DOHH2 (cell line): ENCODE measurements at regions not wholly inside any gene's neighbourhood (a gene's known extent, or its start where the extent isn't known, plus 50 kb on each side); places are given as distances from the start of the nearest gene placed in this dataset.

Experiments used
- H3F3A ChIP-seq: fragments of 200-600 bp; sonication (generic), shearing (Covaris generic); 2 replicates; pipeline ENCODE4 v1.6.0; 2016; ENCODE audit warnings: antibody characterized with exemption, mild to moderate bottlenecking; ENCODE audit not compliant: control insufficient read depth, insufficient read depth
- H3K27ac ChIP-seq: fragments of 200-600 bp; sonication (generic); 2 replicates; pipeline ENCODE4 v1.5.1; 2014; ENCODE audit warnings: low read depth, mild to moderate bottlenecking, low read length, moderate library complexity
- H3K27me3 ChIP-seq: fragments of 200-600 bp; sonication (generic); 2 replicates; pipeline ENCODE4 v1.6.1; 2014; ENCODE audit warnings: mild to moderate bottlenecking, low read length, mixed read lengths; ENCODE audit not compliant: control insufficient read depth
- H3K36me3 ChIP-seq: fragments of 200-600 bp; sonication (generic); 2 replicates; pipeline ENCODE4 v1.6.1; 2014; ENCODE audit warnings: mild to moderate bottlenecking, low read length, moderate library complexity, mixed read lengths; ENCODE audit not compliant: control insufficient read depth
- H3K4me1 ChIP-seq: fragments of 200-600 bp; sonication (generic); 2 replicates; pipeline ENCODE4 v1.6.1; 2014; ENCODE audit warnings: mild to moderate bottlenecking, low read length, mixed read lengths; ENCODE audit not compliant: control insufficient read depth
- H3K4me2 ChIP-seq: fragments of 200-600 bp; sonication (generic); 2 replicates; pipeline ENCODE4 v1.6.0; 2014; ENCODE audit warnings: mild to moderate bottlenecking, low read length, moderate library complexity
- H3K4me3 ChIP-seq: fragments of 200-600 bp; sonication (generic); 2 replicates; pipeline ENCODE4 v1.5.1; 2014; ENCODE audit warnings: mild to moderate bottlenecking, low read length, mixed read lengths
- H3K79me2 ChIP-seq: fragments of 200-600 bp; sonication (generic); 2 replicates; pipeline ENCODE4 v1.6.1; 2014; ENCODE audit warnings: mild to moderate bottlenecking, low read length, mixed read lengths; ENCODE audit not compliant: control insufficient read depth
- H3K9me2 ChIP-seq: fragments of 200-600 bp; sonication (generic); replicated peaks from 2 replicates; pipeline ENCODE4 v1.6.1; 2014; ENCODE audit warnings: mild to moderate bottlenecking, low read length, mixed read lengths; ENCODE audit not compliant: control insufficient read depth
- H3K9me3 ChIP-seq: fragments of 200-600 bp; sonication (generic); 2 replicates; pipeline ENCODE4 v1.6.1; 2014; ENCODE audit warnings: antibody characterized with exemption, low read length, mixed read lengths; ENCODE audit not compliant: control insufficient read depth, insufficient read depth
- H4K20me1 ChIP-seq: fragments of 200-600 bp; sonication (generic); 2 replicates; pipeline ENCODE4 v1.6.0; 2014; ENCODE audit warnings: low read depth, mild to moderate bottlenecking, antibody characterized with exemption, low read length, moderate library complexity; ENCODE audit not compliant: control insufficient read depth, insufficient read depth
- CTCF ChIP-seq: fragments of 200-600 bp; sonication (generic); IDR thresholded peaks from one replicate; pipeline ENCODE4 v1.5.1; 2014; ENCODE audit warnings: antibody characterized with exemption, mild to moderate bottlenecking, low read depth, low read length; ENCODE audit not compliant: poor library complexity, severe bottlenecking
- EZH2phosphoT487 ChIP-seq: fragments of 200-600 bp; sonication (generic); IDR thresholded peaks from 2 replicates; pipeline ENCODE4 v1.6.1; 2017; ENCODE audit warnings: borderline replicate concordance, mild to moderate bottlenecking, antibody characterized with exemption, low read length, moderate library complexity, mixed read lengths

DNA sequence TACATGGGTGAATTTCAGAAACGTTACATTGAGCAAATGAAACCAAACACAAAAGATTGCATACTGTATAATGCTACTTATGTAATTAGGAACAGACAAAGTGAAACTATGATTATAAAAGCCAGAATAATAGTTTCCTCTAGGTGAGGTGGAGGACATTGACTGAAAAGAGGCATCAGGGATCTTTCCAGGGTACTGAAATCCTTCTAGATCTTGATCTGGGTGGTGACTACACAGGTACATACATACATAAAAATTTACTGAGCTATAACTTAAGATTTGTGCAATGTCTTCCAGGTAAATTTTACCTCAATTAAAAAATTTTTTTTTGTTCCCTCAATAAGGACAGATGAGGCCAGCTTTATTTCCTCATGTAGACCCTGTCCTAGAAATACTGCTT lies 665.6 kb upstream of the UBE2E2 start:
- Histone ChIP-seq H3K4me1 (no peaks in the 10 kb centered on the region), H3K79me2 (no peaks in the 10 kb centered on the region), H3K36me3 (no peaks in the 10 kb centered on the region), H3K9me3 (no peaks in the 10 kb centered on the region), H3K4me3 (no peak overlapping the region), H3K4me2 (no peak overlapping the region), H4K20me1 (no peaks in the 10 kb centered on the region), H3F3A (no peaks in the 10 kb centered on the region), H3K27me3 (no peaks in the 10 kb centered on the region), H3K27ac (no peak overlapping the region), H3K9me2 (no peaks in the 10 kb centered on the region)
- no peak for TF ChIP-seq CTCF
- TF ChIP-seq EZH2phosphoT487 = no peak

GRCh38 chr3:22542311-22542710 lies 660.8 kb upstream of the UBE2E2 start:
- no peaks in the 10 kb centered on the region for H3K4me1 ChIP-seq
- TF ChIP-seq CTCF (no peak), EZH2phosphoT487 (no peak)
- no peaks in the 10 kb centered on the region for H3K36me3 ChIP-seq
- no peaks in the 10 kb centered on the region for H3K9me3 ChIP-seq
- no peaks in the 10 kb centered on the region for H4K20me1 ChIP-seq
- H3K4me3 ChIP-seq = no peak overlapping the region
- no peaks in the 10 kb centered on the region for H3K27me3 ChIP-seq
- H3F3A ChIP-seq = no peaks in the 10 kb centered on the region
- H3K27ac ChIP-seq = no peak overlapping the region
- no peaks in the 10 kb centered on the region for H3K9me2 ChIP-seq
- H3K79me2 ChIP-seq = no peaks in the 10 kb centered on the region
- no peak overlapping the region for H3K4me2 ChIP-seq

GRCh38 chr3:22555753-22556435 lies 647.2 kb upstream of the UBE2E2 start:
- Histone ChIP-seq H3K4me3 (no peak overlapping the region), H3K4me2 (no peak overlapping the region), H3K27ac (no peak overlapping the region), H3K9me3 (no peaks in the 10 kb centered on the region), H3K79me2 (no peaks in the 10 kb centered on the region), H3K9me2 (no peaks in the 10 kb centered on the region), H3F3A (no peaks in the 10 kb centered on the region), H3K27me3 (no peaks in the 10 kb centered on the region), H4K20me1 (no peaks in the 10 kb centered on the region), H3K4me1 (no peaks in the 10 kb centered on the region), H3K36me3 (no peaks in the 10 kb centered on the region)
- no peak for TF ChIP-seq EZH2phosphoT487
- no peak for TF ChIP-seq CTCF
